Activated CD8-positive, alpha-beta T cell treated with anti-CD3 and anti-CD28 coated beads for 36 hours (primary cell): ENCODE measurements at regions not wholly inside any gene's neighbourhood (a gene's known extent, or its start where the extent isn't known, plus 50 kb on each side); places are given as distances from the start of the nearest gene placed in this dataset.

Experiments
- ATAC-seq: fragments of 200-7000 bp; cut with Tn5 transposase; one replicate; pipeline ENCODE4 v1.10.0; 2021; ENCODE audit warnings: mild to moderate bottlenecking, moderate library complexity
- CTCF ChIA-PET: fragments of 350-600 bp; sonication (Branson Sonifier 250); formaldehyde crosslinking; loops from one replicate; lab custom pipeline; 2021; ENCODE audit warnings: antibody characterized with exemption; lab: Charles Lee
- POLR2A ChIA-PET: fragments of 350-600 bp; sonication (Branson Sonifier 250); formaldehyde crosslinking; loops from one replicate; lab custom pipeline; 2021; ENCODE audit warnings: antibody characterized with exemption; lab: Charles Lee
- DNase-seq: peaks from one replicate; pipeline ENCODE4 v3.0.0-alpha.2; 2020
- H3K27ac Mint-ChIP-seq: one replicate; pipeline ENCODE4 v1.8.0; 2021; ENCODE audit warnings: mild to moderate bottlenecking, mixed read lengths
- H3K27me3 Mint-ChIP-seq: one replicate; pipeline ENCODE4 v1.8.0; 2021; ENCODE audit warnings: mixed read lengths
- H3K36me3 Mint-ChIP-seq: one replicate; pipeline ENCODE4 v1.8.0; 2021; ENCODE audit warnings: low read depth, mixed read lengths
- H3K4me1 Mint-ChIP-seq: one replicate; pipeline ENCODE4 v1.8.0; 2021; ENCODE audit warnings: low read depth, mixed read lengths
- H3K4me3 Mint-ChIP-seq: one replicate; pipeline ENCODE4 v1.8.0; 2021; ENCODE audit warnings: mild to moderate bottlenecking, moderate library complexity, mixed read lengths
- H3K9me3 Mint-ChIP-seq: one replicate; pipeline ENCODE4 v1.8.0; 2021; ENCODE audit warnings: mixed read lengths
- intact Hi-C: fragments of 100-400 bp; cut with micrococcal nuclease; formaldehyde crosslinking; loops from one replicate; pipeline ENCODE4 v1.10.0; 2022
- TF ChIP-seq, protein P1 (sequence below): fragments of 200-600 bp; IDR thresholded peaks from one replicate; pipeline ENCODE4 v1.8.0; 2022; ENCODE audit warnings: antibody characterized with exemption, mild to moderate bottlenecking

DNA sequence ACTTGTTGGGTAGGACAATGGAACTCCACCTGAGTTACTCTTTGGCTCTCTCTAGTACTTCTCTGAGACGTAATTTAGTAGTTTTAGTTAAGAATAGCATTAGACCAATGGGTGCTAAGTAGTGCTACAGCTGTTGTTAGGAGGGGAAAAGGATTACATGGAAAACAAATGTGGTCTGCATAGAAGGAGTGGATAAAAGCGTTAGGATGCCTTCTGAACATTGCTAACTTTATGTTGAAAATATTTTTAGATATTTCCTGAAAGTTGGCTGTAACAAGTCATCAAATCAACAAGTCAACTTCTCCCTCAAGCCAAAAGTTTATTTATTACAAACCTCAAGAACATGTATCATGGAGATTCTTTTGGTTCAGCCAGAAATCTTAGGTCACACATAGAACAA, 409.5 kb upstream of the MEF2C start:
- intact Hi-C loops = no loop called here
- TF ChIP-seq, protein P1, sequence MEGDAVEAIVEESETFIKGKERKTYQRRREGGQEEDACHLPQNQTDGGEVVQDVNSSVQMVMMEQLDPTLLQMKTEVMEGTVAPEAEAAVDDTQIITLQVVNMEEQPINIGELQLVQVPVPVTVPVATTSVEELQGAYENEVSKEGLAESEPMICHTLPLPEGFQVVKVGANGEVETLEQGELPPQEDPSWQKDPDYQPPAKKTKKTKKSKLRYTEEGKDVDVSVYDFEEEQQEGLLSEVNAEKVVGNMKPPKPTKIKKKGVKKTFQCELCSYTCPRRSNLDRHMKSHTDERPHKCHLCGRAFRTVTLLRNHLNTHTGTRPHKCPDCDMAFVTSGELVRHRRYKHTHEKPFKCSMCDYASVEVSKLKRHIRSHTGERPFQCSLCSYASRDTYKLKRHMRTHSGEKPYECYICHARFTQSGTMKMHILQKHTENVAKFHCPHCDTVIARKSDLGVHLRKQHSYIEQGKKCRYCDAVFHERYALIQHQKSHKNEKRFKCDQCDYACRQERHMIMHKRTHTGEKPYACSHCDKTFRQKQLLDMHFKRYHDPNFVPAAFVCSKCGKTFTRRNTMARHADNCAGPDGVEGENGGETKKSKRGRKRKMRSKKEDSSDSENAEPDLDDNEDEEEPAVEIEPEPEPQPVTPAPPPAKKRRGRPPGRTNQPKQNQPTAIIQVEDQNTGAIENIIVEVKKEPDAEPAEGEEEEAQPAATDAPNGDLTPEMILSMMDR = no peak
- Mint-ChIP-seq H3K4me1 (peaks cover 2% of the 10 kb centered on the region), H3K9me3 (no peaks in the 10 kb centered on the region), H3K4me3 (no peak overlapping the region), H3K27ac (no peak overlapping the region), H3K27me3 (no peaks in the 10 kb centered on the region), H3K36me3 (no peaks in the 10 kb centered on the region)
- CTCF ChIA-PET = no interaction called here
- no peak for DNase-seq
- no peak for ATAC-seq
- POLR2A ChIA-PET = no interaction called here

DNA sequence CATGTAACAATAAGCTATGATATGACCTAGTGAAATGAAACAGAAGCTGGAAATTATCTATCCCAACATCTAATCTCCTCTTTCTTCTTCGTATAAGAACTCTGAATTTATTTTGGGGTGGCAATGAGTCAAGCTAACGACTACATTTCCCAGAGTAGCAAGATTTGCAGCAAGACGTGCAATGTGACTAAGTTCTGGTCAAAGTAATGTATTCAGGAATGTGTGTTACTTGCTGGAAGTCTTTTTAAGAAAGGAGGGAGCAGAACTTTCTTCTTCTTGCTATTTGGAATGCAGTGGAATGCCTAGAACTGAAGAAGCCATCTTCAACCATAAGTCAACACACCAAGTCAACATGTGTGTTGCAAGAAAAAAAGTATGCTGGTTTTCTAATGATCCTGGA, 406.6 kb upstream of the MEF2C start:
- DNase-seq = no peak
- Mint-ChIP-seq H3K27ac (no peak overlapping the region), H3K27me3 (no peaks in the 10 kb centered on the region), H3K9me3 (no peaks in the 10 kb centered on the region), H3K4me1 (no peaks in the 10 kb centered on the region), H3K36me3 (no peaks in the 10 kb centered on the region), H3K4me3 (no peak overlapping the region)
- POLR2A ChIA-PET = no interaction called here
- no peak for ATAC-seq
- intact Hi-C loops = no loop called here
- TF ChIP-seq, protein P1 = no peak
- CTCF ChIA-PET = no interaction called here

DNA sequence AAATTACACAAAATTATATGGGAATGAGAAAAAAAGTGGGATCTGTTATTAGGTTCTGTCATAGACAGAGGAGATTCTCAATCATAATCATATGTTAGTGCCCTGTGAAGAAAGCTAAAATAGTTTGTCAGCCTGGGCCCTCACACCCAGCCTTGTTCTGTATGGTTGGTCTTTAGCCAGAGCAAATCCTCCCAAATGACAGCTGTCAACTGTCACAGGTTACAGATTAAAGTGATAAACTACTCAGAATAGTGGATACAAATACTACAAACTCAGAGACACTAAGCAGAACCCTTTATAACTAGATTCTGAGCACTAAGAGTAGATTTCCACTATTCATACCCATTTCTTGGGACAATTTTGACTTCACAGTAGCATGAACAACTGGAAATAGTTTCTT, 405.0 kb upstream of the MEF2C start:
- Mint-ChIP-seq H3K4me3 (no peak overlapping the region), H3K36me3 (no peaks in the 10 kb centered on the region), H3K27ac (no peak overlapping the region), H3K4me1 (no peaks in the 10 kb centered on the region), H3K27me3 (no peaks in the 10 kb centered on the region), H3K9me3 (no peaks in the 10 kb centered on the region)
- ATAC-seq (no peak), DNase-seq (no peak)
- intact Hi-C loops = no loop called here
- TF ChIP-seq, protein P1 = no peak
- CTCF ChIA-PET = no interaction called here
- POLR2A ChIA-PET = no interaction called here

DNA sequence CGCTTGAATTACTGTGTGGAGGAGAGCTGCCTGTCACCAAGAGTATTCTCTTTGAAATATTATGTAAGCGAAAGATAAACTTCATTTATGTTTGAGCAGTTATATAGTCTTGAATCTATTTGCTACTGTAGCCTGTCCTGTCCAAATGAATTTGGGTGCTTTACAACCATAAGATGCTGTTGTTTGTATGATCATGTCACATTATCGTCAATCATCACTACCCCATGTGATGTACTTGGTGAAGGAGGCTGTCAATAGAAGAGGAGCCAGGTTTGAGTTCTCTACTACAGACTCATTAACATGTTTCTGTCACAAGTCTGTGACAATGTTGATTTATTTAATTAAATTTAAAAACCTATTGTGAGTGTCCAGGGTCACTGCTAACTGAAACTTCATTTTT, 403.3 kb upstream of the MEF2C start:
- H3K4me1 Mint-ChIP-seq = peaks cover 4% of the 10 kb centered on the region
- TF ChIP-seq, protein P1 = no peak
- no peaks in the 10 kb centered on the region for H3K27me3 Mint-ChIP-seq
- no peak overlapping the region for H3K27ac Mint-ChIP-seq
- no peaks in the 10 kb centered on the region for H3K9me3 Mint-ChIP-seq
- POLR2A ChIA-PET = no interaction called here
- DNase-seq = no peak
- no peak for ATAC-seq
- no peaks in the 10 kb centered on the region for H3K36me3 Mint-ChIP-seq
- CTCF ChIA-PET = no interaction called here
- intact Hi-C loops = no loop called here
- H3K4me3 Mint-ChIP-seq = no peak overlapping the region

DNA sequence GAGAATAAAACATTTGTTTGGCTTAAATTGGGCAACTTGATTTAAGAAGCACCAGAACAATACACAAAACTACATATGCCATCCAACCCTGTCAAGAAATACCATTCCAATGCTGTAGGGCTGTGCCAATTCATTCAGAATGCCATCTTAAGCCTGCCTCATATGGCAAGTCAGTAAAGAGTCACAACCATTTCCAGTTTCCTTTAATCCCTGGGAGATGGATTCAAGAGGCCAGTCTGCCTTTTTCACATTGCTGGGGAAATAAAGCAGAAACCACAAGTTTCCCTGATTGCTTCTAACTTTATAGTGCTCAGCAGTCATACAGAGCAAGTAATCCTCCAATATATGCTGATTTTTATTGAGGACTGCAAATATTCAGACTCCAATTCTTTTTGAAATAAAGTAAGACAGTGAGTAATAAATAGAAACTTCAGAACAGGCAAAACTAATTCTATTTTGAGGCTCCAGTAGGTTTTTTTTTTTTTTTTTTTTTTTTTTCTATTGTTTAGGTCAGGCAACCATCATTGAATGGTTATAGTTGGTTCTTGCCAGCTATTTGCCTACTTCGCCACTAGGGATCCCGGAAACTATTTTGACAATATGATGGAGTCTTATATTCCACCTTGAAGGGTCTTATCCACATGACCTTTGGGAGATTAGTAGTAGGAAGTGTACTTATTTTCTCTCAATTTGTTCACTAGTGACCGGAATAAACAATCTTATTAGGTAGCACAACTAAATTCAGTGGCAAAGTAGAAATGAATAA, 400.9 kb upstream of the MEF2C start:
- DNase-seq = no peak
- H3K9me3 Mint-ChIP-seq = no peaks in the 10 kb centered on the region
- H3K27me3 Mint-ChIP-seq = no peaks in the 10 kb centered on the region
- no peak overlapping the region for H3K27ac Mint-ChIP-seq
- POLR2A ChIA-PET = no interaction called here
- H3K4me3 Mint-ChIP-seq = no peak overlapping the region
- no peaks in the 10 kb centered on the region for H3K36me3 Mint-ChIP-seq
- ATAC-seq = no peak
- CTCF ChIA-PET = no interaction called here
- intact Hi-C loops = no loop called here
- TF ChIP-seq, protein P1 = no peak
- peaks cover 4% of the 10 kb centered on the region for H3K4me1 Mint-ChIP-seq
